Osteocyte (in vitro differentiated cells): ENCODE measurements at regions not wholly inside any gene's neighbourhood (a gene's known extent, or its start where the extent isn't known, plus 50 kb on each side); places are given as distances from the start of the nearest gene placed in this dataset.

ENCODE experiments used
- DNase-seq: peaks from one replicate; pipeline ENCODE4 v3.0.0; 2021; ENCODE audit warnings: mixed read lengths; ENCODE audit not compliant: unreplicated experiment; ENCODE audit errors: extremely low spot score
- H3K27ac Mint-ChIP-seq: one replicate; pipeline ENCODE4 v1.8.0; 2021; ENCODE audit warnings: mild to moderate bottlenecking, mixed read lengths; ENCODE audit not compliant: unreplicated experiment
- H3K27me3 Mint-ChIP-seq: one replicate; pipeline ENCODE4 v1.8.0; 2021; ENCODE audit warnings: mixed read lengths; ENCODE audit not compliant: unreplicated experiment
- H3K36me3 Mint-ChIP-seq: one replicate; pipeline ENCODE4 v1.8.0; 2021; ENCODE audit warnings: mixed read lengths; ENCODE audit not compliant: unreplicated experiment
- H3K4me1 Mint-ChIP-seq: one replicate; pipeline ENCODE4 v1.8.0; 2021; ENCODE audit warnings: mixed read lengths; ENCODE audit not compliant: unreplicated experiment
- H3K4me3 Mint-ChIP-seq: one replicate; pipeline ENCODE4 v1.8.0; 2021; ENCODE audit warnings: mild to moderate bottlenecking, moderate library complexity, mixed read lengths; ENCODE audit not compliant: unreplicated experiment
- H3K9me3 Mint-ChIP-seq: one replicate; pipeline ENCODE4 v1.8.0; 2021; ENCODE audit warnings: mixed read lengths; ENCODE audit not compliant: unreplicated experiment
- TF ChIP-seq, protein P1 (sequence below): fragments of 200-600 bp; sonication (generic); IDR thresholded peaks from 2 replicates; pipeline ENCODE4 v1.5.0; 2021; ENCODE audit warnings: antibody characterized with exemption, mild to moderate bottlenecking, moderate library complexity

DNA sequence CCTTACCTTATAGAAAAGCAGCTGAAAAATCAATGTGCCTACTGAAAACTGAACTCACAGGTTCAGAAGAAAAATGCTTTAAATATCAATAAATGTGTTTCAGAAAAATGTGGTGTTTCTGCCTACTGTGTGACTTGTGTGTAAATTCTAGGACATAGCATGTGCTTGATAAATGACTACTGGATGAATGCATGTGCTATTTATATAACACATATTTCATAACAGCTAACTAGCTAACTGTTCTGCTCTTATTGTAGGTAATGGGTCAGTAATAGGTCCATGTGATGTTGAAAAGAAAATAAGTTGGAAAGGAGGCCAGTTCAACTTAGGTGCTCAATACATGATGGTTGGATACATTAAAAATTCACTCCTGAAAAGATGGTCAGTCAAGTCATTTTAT lies 993.0 kb upstream of the LCORL start:
- no peaks in the 10 kb centered on the region for H3K36me3 Mint-ChIP-seq
- no peaks in the 10 kb centered on the region for H3K4me1 Mint-ChIP-seq
- H3K27ac Mint-ChIP-seq, result no peak overlapping the region
- H3K4me3 Mint-ChIP-seq, result no peak overlapping the region
- TF ChIP-seq, protein P1, sequence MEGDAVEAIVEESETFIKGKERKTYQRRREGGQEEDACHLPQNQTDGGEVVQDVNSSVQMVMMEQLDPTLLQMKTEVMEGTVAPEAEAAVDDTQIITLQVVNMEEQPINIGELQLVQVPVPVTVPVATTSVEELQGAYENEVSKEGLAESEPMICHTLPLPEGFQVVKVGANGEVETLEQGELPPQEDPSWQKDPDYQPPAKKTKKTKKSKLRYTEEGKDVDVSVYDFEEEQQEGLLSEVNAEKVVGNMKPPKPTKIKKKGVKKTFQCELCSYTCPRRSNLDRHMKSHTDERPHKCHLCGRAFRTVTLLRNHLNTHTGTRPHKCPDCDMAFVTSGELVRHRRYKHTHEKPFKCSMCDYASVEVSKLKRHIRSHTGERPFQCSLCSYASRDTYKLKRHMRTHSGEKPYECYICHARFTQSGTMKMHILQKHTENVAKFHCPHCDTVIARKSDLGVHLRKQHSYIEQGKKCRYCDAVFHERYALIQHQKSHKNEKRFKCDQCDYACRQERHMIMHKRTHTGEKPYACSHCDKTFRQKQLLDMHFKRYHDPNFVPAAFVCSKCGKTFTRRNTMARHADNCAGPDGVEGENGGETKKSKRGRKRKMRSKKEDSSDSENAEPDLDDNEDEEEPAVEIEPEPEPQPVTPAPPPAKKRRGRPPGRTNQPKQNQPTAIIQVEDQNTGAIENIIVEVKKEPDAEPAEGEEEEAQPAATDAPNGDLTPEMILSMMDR, result no peak
- no peak for DNase-seq
- H3K9me3 Mint-ChIP-seq, result no peaks in the 10 kb centered on the region
- H3K27me3 Mint-ChIP-seq, result no peaks in the 10 kb centered on the region

DNA sequence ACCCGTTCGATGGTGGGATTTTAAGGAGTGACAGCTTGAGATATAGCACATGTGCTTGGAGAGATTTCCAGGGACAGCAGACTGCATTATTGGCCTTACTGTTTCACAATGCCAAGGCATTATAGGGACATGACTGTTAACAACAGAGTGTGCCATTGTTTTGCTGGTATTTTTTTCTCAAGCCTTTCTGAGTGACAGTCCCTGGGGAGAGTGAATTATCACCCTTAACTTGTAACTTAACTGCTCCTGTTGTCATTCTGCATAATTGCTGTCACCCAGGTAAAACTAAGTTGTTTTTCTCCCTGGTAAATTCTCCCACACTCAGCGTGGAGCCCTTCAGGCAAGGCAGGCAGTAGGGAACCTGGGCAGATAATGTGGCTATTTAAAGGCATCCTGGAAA lies 989.2 kb upstream of the LCORL start:
- no peak for DNase-seq
- TF ChIP-seq, protein P1, result no peak
- no peaks in the 10 kb centered on the region for H3K27me3 Mint-ChIP-seq
- H3K9me3 Mint-ChIP-seq, result peaks cover 3% of the 10 kb centered on the region
- no peaks in the 10 kb centered on the region for H3K4me1 Mint-ChIP-seq
- H3K4me3 Mint-ChIP-seq, result no peak overlapping the region
- H3K36me3 Mint-ChIP-seq, result no peaks in the 10 kb centered on the region
- H3K27ac Mint-ChIP-seq, result no peak overlapping the region

DNA sequence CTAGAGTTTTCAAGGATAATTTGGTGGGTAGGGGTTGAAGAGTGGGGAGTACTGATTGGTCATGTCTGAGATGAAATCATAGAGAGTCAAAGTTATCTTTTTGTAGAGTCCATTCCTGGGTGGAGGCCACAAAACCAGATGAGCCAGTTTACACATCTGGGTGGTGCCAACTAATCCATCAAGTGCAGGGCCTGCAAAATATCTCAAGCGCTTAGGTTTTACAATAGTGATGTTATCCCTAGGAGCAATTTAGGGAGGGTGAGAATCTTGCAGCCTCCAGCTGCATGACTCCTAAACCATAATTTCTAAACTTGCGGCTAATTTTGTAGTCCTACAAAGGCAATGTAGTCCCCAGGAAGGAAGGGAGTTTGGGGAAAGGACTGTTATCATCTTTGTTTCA lies 988.3 kb upstream of the LCORL start:
- H3K4me1 Mint-ChIP-seq, result peaks cover 6% of the 10 kb centered on the region
- TF ChIP-seq, protein P1, result no peak
- no peaks in the 10 kb centered on the region for H3K36me3 Mint-ChIP-seq
- no peak overlapping the region for H3K27ac Mint-ChIP-seq
- H3K27me3 Mint-ChIP-seq, result no peaks in the 10 kb centered on the region
- no peak for DNase-seq
- H3K4me3 Mint-ChIP-seq, result no peak overlapping the region
- peaks cover 3% of the 10 kb centered on the region for H3K9me3 Mint-ChIP-seq

DNA sequence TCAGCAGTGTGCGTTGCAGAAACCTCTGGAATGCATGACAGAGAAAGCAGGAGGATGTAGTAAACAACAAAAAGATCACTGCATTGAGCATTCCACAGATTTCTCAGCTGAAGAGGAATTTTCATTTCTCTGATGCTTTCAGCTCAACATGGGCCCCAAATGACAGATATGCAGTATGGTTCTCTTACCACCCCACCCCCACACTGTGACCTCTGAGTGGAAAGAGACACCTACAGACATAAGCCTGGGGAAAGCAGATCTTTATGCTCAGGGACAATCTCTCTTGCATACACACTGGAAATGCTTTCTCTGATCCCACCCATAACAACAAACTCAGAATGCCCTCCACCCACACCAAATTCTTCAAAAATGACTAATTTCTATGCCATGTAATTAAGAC lies 983.7 kb upstream of the LCORL start:
- TF ChIP-seq, protein P1, result no peak
- Mint-ChIP-seq H3K27me3 (no peaks in the 10 kb centered on the region), H3K27ac (no peak overlapping the region), H3K36me3 (no peaks in the 10 kb centered on the region), H3K4me3 (no peak overlapping the region), H3K4me1 (peaks cover 11% of the 10 kb centered on the region), H3K9me3 (peaks cover 3% of the 10 kb centered on the region)
- no peak for DNase-seq

DNA sequence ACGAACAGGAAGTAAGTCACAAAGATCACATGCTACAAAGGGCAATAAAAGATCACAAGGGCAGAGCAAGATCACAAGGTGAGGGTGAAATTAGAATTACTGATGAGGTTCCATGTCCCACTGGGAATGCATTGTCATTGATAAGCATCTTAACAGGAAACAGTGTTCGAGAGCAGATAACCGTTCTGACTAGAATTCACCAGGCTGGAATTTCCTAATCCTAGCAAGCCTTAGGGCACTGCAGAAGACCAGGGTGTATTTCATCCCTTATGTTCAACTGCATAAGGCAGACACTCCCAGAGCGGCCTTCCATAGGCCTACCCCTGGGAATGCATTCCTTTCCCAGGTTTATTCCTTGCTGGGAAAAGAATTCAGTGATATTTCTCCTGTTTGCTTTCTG lies 980.6 kb upstream of the LCORL start:
- Mint-ChIP-seq H3K27me3 (no peaks in the 10 kb centered on the region), H3K4me3 (no peak overlapping the region), H3K9me3 (no peaks in the 10 kb centered on the region), H3K4me1 (peaks cover 11% of the 10 kb centered on the region), H3K27ac (no peak overlapping the region), H3K36me3 (no peaks in the 10 kb centered on the region)
- TF ChIP-seq, protein P1, result no peak
- no peak for DNase-seq
